ENCODE measurements at regions not wholly inside any gene's neighbourhood (a gene's known extent, or its start where the extent isn't known, plus 50 kb on each side); places are given as distances from the start of the nearest gene placed in this dataset.

DNA sequence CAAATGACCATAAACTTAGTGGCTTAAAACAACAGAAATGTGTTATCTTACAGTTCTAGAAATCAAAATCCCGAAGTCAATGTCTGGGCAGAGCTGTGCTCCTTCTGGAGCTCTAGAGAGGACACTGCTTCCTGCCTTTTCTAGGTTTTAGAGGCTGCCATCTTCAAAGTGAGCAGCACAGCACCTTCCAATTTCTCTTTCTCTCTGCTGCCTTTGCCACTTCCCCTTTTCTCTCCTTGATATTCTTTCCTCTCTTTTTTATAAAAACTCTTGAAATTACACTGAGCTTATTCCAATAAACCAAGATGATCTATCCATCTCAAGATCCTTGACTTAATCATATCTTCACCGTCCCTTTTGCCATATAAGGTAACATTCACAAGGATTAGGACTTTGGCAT lies 616.9 kb downstream of the PLPP3 start (continued):
- TF ChIP-seq, protein P1, sequence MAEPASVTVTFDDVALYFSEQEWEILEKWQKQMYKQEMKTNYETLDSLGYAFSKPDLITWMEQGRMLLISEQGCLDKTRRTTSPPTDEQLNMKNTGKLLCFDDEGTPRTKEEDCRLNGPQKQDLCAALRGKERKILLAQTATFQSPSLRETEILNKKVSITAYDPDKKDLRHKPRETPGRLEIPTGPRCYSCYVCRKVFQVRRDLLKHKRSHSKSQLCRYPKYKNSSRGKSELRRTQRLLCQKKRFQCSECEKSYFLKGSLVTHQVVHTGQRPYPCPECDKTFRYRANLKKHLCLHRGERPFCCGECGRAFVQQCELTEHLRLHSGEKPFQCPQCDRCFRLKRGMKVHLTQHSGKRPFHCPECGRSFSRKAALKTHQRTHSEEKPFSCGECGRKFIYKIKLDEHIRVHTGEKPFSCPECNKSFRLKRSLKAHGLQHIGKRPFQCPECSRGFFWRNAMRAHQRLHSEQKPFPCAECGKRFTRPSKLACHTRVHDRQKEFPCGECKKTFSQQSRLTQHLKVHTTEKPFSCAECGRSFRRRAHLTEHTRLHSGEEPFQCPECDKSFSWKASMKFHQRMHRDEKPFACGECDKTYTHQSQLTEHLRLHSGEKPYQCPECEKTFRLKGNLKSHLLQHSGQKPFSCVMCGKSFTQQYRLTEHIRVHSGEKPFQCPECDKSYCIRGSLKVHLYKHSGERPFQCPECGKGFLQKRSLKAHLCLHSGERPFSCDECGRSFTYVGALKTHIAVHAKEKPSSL (CRISPR knock-in tag; conservative IDR thresholded peaks at IDR 0.05) = no peak
- TF ChIP-seq, protein P2, sequence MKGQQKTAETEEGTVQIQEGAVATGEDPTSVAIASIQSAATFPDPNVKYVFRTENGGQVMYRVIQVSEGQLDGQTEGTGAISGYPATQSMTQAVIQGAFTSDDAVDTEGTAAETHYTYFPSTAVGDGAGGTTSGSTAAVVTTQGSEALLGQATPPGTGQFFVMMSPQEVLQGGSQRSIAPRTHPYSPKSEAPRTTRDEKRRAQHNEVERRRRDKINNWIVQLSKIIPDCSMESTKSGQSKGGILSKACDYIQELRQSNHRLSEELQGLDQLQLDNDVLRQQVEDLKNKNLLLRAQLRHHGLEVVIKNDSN (CRISPR knock-in tag; IDR thresholded peaks at IDR 0.05) = no peak
- TF ChIP-seq SMAD3 (CRISPR knock-in tag; IDR thresholded peaks at IDR 0.05; ENCODE audit: borderline replicate concordance) (no peak), TCF7 (CRISPR knock-in tag; IDR thresholded peaks at IDR 0.05; ENCODE audit: low read depth) (no peak), JAZF1 (CRISPR knock-in tag; IDR thresholded peaks at IDR 0.05) (no peak), ZNF671 (CRISPR knock-in tag; IDR thresholded peaks at IDR 0.05) (no peak), ZNF138 (CRISPR knock-in tag; conservative IDR thresholded peaks at IDR 0.05) (no peak), NFE2L1 (CRISPR knock-in tag; IDR thresholded peaks at IDR 0.05) (no peak), CBFB (CRISPR knock-in tag; IDR thresholded peaks at IDR 0.05; ENCODE audit: low read depth) (no peak)
- TF ChIP-seq, protein P3, sequence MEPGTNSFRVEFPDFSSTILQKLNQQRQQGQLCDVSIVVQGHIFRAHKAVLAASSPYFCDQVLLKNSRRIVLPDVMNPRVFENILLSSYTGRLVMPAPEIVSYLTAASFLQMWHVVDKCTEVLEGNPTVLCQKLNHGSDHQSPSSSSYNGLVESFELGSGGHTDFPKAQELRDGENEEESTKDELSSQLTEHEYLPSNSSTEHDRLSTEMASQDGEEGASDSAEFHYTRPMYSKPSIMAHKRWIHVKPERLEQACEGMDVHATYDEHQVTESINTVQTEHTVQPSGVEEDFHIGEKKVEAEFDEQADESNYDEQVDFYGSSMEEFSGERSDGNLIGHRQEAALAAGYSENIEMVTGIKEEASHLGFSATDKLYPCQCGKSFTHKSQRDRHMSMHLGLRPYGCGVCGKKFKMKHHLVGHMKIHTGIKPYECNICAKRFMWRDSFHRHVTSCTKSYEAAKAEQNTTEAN (CRISPR knock-in tag; IDR thresholded peaks at IDR 0.05) = no peak
- TF ChIP-seq, protein P4, sequence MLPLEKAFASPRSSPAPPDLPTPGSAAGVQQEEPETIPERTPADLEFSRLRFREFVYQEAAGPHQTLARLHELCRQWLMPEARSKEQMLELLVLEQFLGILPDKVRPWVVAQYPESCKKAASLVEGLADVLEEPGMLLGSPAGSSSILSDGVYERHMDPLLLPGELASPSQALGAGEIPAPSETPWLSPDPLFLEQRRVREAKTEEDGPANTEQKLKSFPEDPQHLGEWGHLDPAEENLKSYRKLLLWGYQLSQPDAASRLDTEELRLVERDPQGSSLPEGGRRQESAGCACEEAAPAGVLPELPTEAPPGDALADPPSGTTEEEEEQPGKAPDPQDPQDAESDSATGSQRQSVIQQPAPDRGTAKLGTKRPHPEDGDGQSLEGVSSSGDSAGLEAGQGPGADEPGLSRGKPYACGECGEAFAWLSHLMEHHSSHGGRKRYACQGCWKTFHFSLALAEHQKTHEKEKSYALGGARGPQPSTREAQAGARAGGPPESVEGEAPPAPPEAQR (CRISPR knock-in tag; IDR thresholded peaks at IDR 0.05) = no peak
- TF ChIP-seq, protein P5, sequence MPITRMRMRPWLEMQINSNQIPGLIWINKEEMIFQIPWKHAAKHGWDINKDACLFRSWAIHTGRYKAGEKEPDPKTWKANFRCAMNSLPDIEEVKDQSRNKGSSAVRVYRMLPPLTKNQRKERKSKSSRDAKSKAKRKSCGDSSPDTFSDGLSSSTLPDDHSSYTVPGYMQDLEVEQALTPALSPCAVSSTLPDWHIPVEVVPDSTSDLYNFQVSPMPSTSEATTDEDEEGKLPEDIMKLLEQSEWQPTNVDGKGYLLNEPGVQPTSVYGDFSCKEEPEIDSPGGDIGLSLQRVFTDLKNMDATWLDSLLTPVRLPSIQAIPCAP (CRISPR knock-in tag; IDR thresholded peaks at IDR 0.05) = no peak

DNA sequence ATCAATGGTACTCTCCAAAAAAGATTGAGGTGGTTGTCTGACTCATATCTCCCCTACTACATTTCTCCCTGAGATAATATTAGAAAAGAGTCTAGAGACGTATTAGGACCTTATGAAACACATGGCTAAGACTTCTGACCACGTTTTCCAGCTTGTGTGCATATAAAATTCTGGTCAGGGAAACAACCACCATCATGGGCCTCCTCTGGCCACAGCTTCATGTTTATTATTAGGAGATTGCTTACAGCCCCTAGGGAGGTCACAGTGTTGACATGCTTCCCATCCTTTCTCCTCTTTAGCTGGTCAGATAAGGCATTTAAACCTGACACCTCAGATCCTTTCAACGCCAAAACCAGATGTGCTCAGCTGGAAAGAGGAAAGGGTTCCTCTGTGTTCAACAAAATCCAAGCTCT lies 620.2 kb downstream of the PLPP3 start:
- peaks cover 9% of the 10 kb centered on the region for H3K4me1 Mint-ChIP-seq
- H3K27me3 Mint-ChIP-seq (ENCODE audit: low read depth) = no peaks in the 10 kb centered on the region
- no peak overlapping the region for H3K27ac Mint-ChIP-seq
- ChIA-PET POLR2A (no interaction called here), CTCF (interaction anchor here (2.0 kb wide), 1 partner anchor 583 kb away, joined by 5 read pairs; no protein-coding TSS in a partner anchor)
- no peak overlapping the region for H3K4me3 Mint-ChIP-seq
- TF ChIP-seq ZBTB21 (CRISPR knock-in tag; IDR thresholded peaks at IDR 0.05; ENCODE audit: borderline replicate concordance) (no peak), JUN (CRISPR knock-in tag; IDR thresholded peaks at IDR 0.05) (no peak), NR1H2 (CRISPR knock-in tag; IDR thresholded peaks at IDR 0.05) (no peak), OVOL2 (CRISPR knock-in tag; IDR thresholded peaks at IDR 0.05; ENCODE audit: borderline replicate concordance) (no peak), PRRX2 (CRISPR knock-in tag; IDR thresholded peaks at IDR 0.05) (no peak)
- TF ChIP-seq, protein P3 (CRISPR knock-in tag; IDR thresholded peaks at IDR 0.05) = no peak
- TF ChIP-seq, protein P5 (CRISPR knock-in tag; IDR thresholded peaks at IDR 0.05) = no peak
- no peak for DNase-seq (ENCODE audit: low spot score)
- H3K9me3 Mint-ChIP-seq = no peaks in the 10 kb centered on the region
- ATAC-seq = no peak
- H3K36me3 Mint-ChIP-seq = no peaks in the 10 kb centered on the region
